ENCODE measurements at regions not wholly inside any gene's neighbourhood (a gene's known extent, or its start where the extent isn't known, plus 50 kb on each side); places are given as distances from the start of the nearest gene placed in this dataset.

DNA sequence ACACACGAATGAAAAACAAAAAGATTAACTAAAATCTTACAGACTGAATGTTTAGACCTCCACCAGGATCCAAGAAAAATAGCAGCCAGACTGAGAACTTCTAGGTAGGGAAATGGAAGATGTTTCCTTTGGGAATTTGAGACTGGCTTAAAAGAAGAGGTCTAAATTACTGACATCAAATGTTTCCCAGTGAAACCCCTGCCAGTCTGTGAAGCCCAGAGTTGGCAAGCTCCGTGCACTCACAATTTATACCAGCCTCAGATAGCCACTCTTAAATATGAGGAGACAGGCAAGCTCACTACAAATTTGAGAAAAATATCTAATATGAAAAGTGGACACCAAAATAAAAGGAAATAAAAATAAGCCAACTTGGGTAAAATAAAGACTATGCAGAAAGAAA, 700.5 kb upstream of the ZNF385D start:
- TF ChIP-seq POLR2AphosphoS5 (IDR thresholded peaks at IDR 0.05) (no peak), POLR2A (IDR thresholded peaks at IDR 0.05) (no peak), EP300 (IDR thresholded peaks at IDR 0.05; ENCODE audit: low read depth) (no peak)
- TF ChIP-seq, protein P1, sequence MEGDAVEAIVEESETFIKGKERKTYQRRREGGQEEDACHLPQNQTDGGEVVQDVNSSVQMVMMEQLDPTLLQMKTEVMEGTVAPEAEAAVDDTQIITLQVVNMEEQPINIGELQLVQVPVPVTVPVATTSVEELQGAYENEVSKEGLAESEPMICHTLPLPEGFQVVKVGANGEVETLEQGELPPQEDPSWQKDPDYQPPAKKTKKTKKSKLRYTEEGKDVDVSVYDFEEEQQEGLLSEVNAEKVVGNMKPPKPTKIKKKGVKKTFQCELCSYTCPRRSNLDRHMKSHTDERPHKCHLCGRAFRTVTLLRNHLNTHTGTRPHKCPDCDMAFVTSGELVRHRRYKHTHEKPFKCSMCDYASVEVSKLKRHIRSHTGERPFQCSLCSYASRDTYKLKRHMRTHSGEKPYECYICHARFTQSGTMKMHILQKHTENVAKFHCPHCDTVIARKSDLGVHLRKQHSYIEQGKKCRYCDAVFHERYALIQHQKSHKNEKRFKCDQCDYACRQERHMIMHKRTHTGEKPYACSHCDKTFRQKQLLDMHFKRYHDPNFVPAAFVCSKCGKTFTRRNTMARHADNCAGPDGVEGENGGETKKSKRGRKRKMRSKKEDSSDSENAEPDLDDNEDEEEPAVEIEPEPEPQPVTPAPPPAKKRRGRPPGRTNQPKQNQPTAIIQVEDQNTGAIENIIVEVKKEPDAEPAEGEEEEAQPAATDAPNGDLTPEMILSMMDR (IDR thresholded peaks at IDR 0.05), result no peak
